Activated CD8-positive, alpha-beta T cell treated with anti-CD3 and anti-CD28 coated beads for 36 hours (primary cell): ENCODE measurements at regions not wholly inside any gene's neighbourhood (a gene's known extent, or its start where the extent isn't known, plus 50 kb on each side); places are given as distances from the start of the nearest gene placed in this dataset.

Source experiments
- ATAC-seq: fragments of 200-7000 bp; cut with Tn5 transposase; one replicate; pipeline ENCODE4 v1.10.0; 2021; ENCODE audit warnings: mild to moderate bottlenecking, moderate library complexity
- CTCF ChIA-PET: fragments of 350-600 bp; sonication (Branson Sonifier 250); formaldehyde crosslinking; loops from one replicate; lab custom pipeline; 2021; ENCODE audit warnings: antibody characterized with exemption; lab: Charles Lee
- POLR2A ChIA-PET: fragments of 350-600 bp; sonication (Branson Sonifier 250); formaldehyde crosslinking; loops from one replicate; lab custom pipeline; 2021; ENCODE audit warnings: antibody characterized with exemption; lab: Charles Lee
- DNase-seq: peaks from one replicate; pipeline ENCODE4 v3.0.0-alpha.2; 2020
- H3K27ac Mint-ChIP-seq: one replicate; pipeline ENCODE4 v1.8.0; 2021; ENCODE audit warnings: mild to moderate bottlenecking, mixed read lengths
- H3K27me3 Mint-ChIP-seq: one replicate; pipeline ENCODE4 v1.8.0; 2021; ENCODE audit warnings: mixed read lengths
- H3K36me3 Mint-ChIP-seq: one replicate; pipeline ENCODE4 v1.8.0; 2021; ENCODE audit warnings: low read depth, mixed read lengths
- H3K4me1 Mint-ChIP-seq: one replicate; pipeline ENCODE4 v1.8.0; 2021; ENCODE audit warnings: low read depth, mixed read lengths
- H3K4me3 Mint-ChIP-seq: one replicate; pipeline ENCODE4 v1.8.0; 2021; ENCODE audit warnings: mild to moderate bottlenecking, moderate library complexity, mixed read lengths
- H3K9me3 Mint-ChIP-seq: one replicate; pipeline ENCODE4 v1.8.0; 2021; ENCODE audit warnings: mixed read lengths
- CTCF ChIP-seq: fragments of 200-600 bp; IDR thresholded peaks from one replicate; pipeline ENCODE4 v1.8.0; 2022; ENCODE audit warnings: antibody characterized with exemption, mild to moderate bottlenecking
- intact Hi-C: fragments of 100-400 bp; cut with micrococcal nuclease; formaldehyde crosslinking; loops from one replicate; pipeline ENCODE4 v1.10.0; 2022

- Mint-ChIP-seq H3K27me3 (peaks cover 6% of the 10 kb centered on the region), H3K4me3 (no peak overlapping the region), H3K36me3 (no peaks in the 10 kb centered on the region), H3K9me3 (peaks cover 6% of the 10 kb centered on the region), H3K27ac (no peak overlapping the region), H3K4me1 (peaks cover 55% of the 10 kb centered on the region)
- POLR2A ChIA-PET, result no interaction called here
- DNase-seq, result no peak
- TF ChIP-seq CTCF, result no peak
- intact Hi-C loops, result no loop called here
- CTCF ChIA-PET, result no interaction called here
- no peak for ATAC-seq
Observed at GRCh38 chr3:72632129-72632528, 216.1 kb downstream of the SHQ1 start.

DNA sequence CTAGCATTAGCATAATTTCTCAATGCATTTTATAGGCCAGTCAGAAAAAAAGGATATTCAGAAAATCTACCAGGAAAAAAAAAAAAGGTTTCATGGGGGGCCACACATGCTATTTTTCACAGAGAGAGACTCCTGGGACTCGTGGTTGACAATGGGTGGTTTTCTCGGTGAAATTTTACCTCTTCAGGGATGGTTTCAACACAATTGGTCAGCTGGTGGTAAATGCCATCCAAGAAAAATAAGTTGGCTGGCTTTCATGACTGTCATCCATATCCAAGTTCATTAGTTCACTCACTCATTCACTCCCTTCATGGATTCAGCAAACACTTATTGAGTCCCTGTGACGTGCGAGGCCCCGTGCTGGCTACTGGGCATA, 217.3 kb downstream of the SHQ1 start:
- ChIA-PET CTCF (no interaction called here), POLR2A (no interaction called here)
- no peaks in the 10 kb centered on the region for H3K36me3 Mint-ChIP-seq
- intact Hi-C loops, result no loop called here
- H3K27ac Mint-ChIP-seq, result no peak overlapping the region
- ATAC-seq (no peak), DNase-seq (no peak)
- H3K4me3 Mint-ChIP-seq, result no peak overlapping the region
- TF ChIP-seq CTCF, result no peak
- H3K27me3 Mint-ChIP-seq, result peaks cover 3% of the 10 kb centered on the region
- peaks cover 6% of the 10 kb centered on the region for H3K9me3 Mint-ChIP-seq
- peaks cover 58% of the 10 kb centered on the region for H3K4me1 Mint-ChIP-seq

- H3K4me1 Mint-ChIP-seq, result peaks cover 61% of the 10 kb centered on the region
- ATAC-seq (no peak), DNase-seq (no peak)
- intact Hi-C loops, result no loop called here
- H3K27ac Mint-ChIP-seq, result peak overlapping the region; percentile 59
- no peak overlapping the region for H3K4me3 Mint-ChIP-seq
- no peak for TF ChIP-seq CTCF
- POLR2A ChIA-PET, result no interaction called here
- H3K36me3 Mint-ChIP-seq, result no peaks in the 10 kb centered on the region
- CTCF ChIA-PET, result interaction anchor here (1.3 kb wide), 1 partner anchor 36 kb away, joined by 3 read pairs; no protein-coding TSS in a partner anchor
- H3K9me3 Mint-ChIP-seq, result peaks cover 6% of the 10 kb centered on the region
- H3K27me3 Mint-ChIP-seq, result peaks cover 3% of the 10 kb centered on the region
Observed at GRCh38 chr3:72630327-72630968, 217.8 kb downstream of the SHQ1 start.

- ATAC-seq (peak; percentile 68), DNase-seq (peak; percentile 13)
- Mint-ChIP-seq H3K36me3 (no peaks in the 10 kb centered on the region), H3K27me3 (no peaks in the 10 kb centered on the region), H3K9me3 (peaks cover 6% of the 10 kb centered on the region), H3K4me1 (peaks cover 53% of the 10 kb centered on the region), H3K4me3 (no peak overlapping the region), H3K27ac (peak overlapping the region; percentile 60)
- intact Hi-C loops, result no loop called here
- TF ChIP-seq CTCF, result no peak
- POLR2A ChIA-PET, result interaction anchor here (1.0 to 1.5 kb wide), 2 partner anchors 14 to 1328 kb away, joined by 3 to 4 read pairs; no protein-coding TSS in a partner anchor
- CTCF ChIA-PET, result interaction anchor here (1.3 kb wide), 1 partner anchor 37 kb away, joined by 3 read pairs; no protein-coding TSS in a partner anchor
Observed at GRCh38 chr3:72629191-72629631, 219.0 kb downstream of the SHQ1 start.

DNA sequence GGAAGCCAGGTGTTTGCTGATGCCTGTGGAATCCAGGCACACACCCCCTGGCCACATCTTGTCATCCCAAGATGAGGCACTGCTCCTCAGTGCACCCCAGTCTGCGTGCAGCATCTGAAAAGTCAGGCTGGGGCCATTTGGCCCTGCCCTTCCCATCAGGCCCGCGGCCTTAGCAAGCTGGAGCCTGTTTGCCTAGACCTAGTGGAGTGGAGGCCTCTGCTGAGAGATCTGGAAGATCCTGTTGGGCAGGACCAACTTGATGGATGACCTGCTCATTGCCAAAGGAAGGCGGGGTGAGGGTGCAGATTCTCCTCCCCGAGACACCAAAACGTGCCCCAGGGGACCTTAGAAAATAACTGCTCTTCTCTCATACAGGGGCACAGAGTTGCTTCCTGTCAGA, 220.2 kb downstream of the SHQ1 start:
- ChIA-PET POLR2A (no interaction called here), CTCF (no interaction called here)
- Mint-ChIP-seq H3K4me3 (no peak overlapping the region), H3K36me3 (no peaks in the 10 kb centered on the region), H3K27me3 (no peaks in the 10 kb centered on the region), H3K9me3 (peaks cover 6% of the 10 kb centered on the region), H3K27ac (peak overlapping the region; percentile 55), H3K4me1 (peaks cover 43% of the 10 kb centered on the region)
- intact Hi-C loops, result no loop called here
- no peak for ATAC-seq
- no peak for DNase-seq
- TF ChIP-seq CTCF, result no peak
